ENCODE measurements at regions not wholly inside any gene's neighbourhood (a gene's known extent, or its start where the extent isn't known, plus 50 kb on each side); places are given as distances from the start of the nearest gene placed in this dataset.

- no peak for ATAC-seq (ENCODE audit: low FRiP score in 2 of 2)
- TF ChIP-seq CTCF (IDR thresholded peaks at IDR 0.05) = no peak
- no peak for TF ChIP-seq POLR2AphosphoS5 (IDR thresholded peaks at IDR 0.05)
- TF ChIP-seq EP300 (IDR thresholded peaks at IDR 0.05) = no peak
- no peak for TF ChIP-seq POLR2A (IDR thresholded peaks at IDR 0.05)
- Histone ChIP-seq H3K27me3 (no peaks in the 10 kb centered on the region), H3K27ac (no peak overlapping the region), H3K36me3 (no peaks in the 10 kb centered on the region), H3K4me3 (no peak overlapping the region), H3K9me3 (no peaks in the 10 kb centered on the region), H3K4me1 (no peaks in the 10 kb centered on the region)
- DNase-seq = no peak
- WGBS, 2 donors = 56 to 63% methylated on average over 4 of the region's 4 CpGs
Observed at GRCh38 chr4:161237495-161237894, 926.3 kb downstream of the FSTL5 start.

GRCh38 chr4:161225327-161225726 lies 938.5 kb downstream of the FSTL5 start:
- TF ChIP-seq POLR2AphosphoS5 (IDR thresholded peaks at IDR 0.05) (no peak), CTCF (IDR thresholded peaks at IDR 0.05) (no peak), POLR2A (IDR thresholded peaks at IDR 0.05) (no peak), EP300 (IDR thresholded peaks at IDR 0.05) (no peak)
- ATAC-seq (ENCODE audit: low FRiP score in 2 of 2) (no peak), DNase-seq (no peak)
- Histone ChIP-seq H3K36me3 (no peaks in the 10 kb centered on the region), H3K4me1 (no peaks in the 10 kb centered on the region), H3K4me3 (no peak overlapping the region), H3K27ac (no peak overlapping the region), H3K9me3 (peaks cover 0 to 13% (median 3%) of the 10 kb centered on the region in 4 donors), H3K27me3 (no peaks in the 10 kb centered on the region)

GRCh38 chr4:161222889-161223288 lies 940.9 kb downstream of the FSTL5 start:
- Histone ChIP-seq H3K4me3 (no peak overlapping the region), H3K9me3 (peaks cover 0 to 10% (median 3%) of the 10 kb centered on the region in 4 donors), H3K27ac (no peak overlapping the region), H3K4me1 (no peaks in the 10 kb centered on the region), H3K36me3 (no peaks in the 10 kb centered on the region), H3K27me3 (no peaks in the 10 kb centered on the region)
- TF ChIP-seq POLR2AphosphoS5 (IDR thresholded peaks at IDR 0.05) (no peak), CTCF (IDR thresholded peaks at IDR 0.05) (no peak), EP300 (IDR thresholded peaks at IDR 0.05) (no peak)
- 68 to 80% methylated on average over 2 of the region's 2 CpGs for WGBS, 2 donors
- no peak for ATAC-seq (ENCODE audit: low FRiP score in 2 of 2)
- no peak for DNase-seq

- WGBS, 2 donors = 56% methylated on average over 1 of the region's 1 CpG
- no peaks in the 10 kb centered on the region for H3K27me3 ChIP-seq
- no peak overlapping the region for H3K4me3 ChIP-seq
- H3K9me3 ChIP-seq = no peaks in the 10 kb centered on the region
- TF ChIP-seq CTCF (IDR thresholded peaks at IDR 0.05) (no peak), POLR2AphosphoS5 (IDR thresholded peaks at IDR 0.05) (no peak), EP300 (IDR thresholded peaks at IDR 0.05) (no peak), POLR2A (IDR thresholded peaks at IDR 0.05) (no peak)
- ATAC-seq (ENCODE audit: low FRiP score in 2 of 2) (no peak), DNase-seq (no peak)
- H3K4me1 ChIP-seq = no peaks in the 10 kb centered on the region
- no peaks in the 10 kb centered on the region for H3K36me3 ChIP-seq
- H3K27ac ChIP-seq = no peak overlapping the region
Observed at GRCh38 chr4:161208564-161208963, 955.2 kb downstream of the FSTL5 start.

GRCh38 chr4:161206528-161207080 lies 957.2 kb downstream of the FSTL5 start:
- Histone ChIP-seq H3K36me3 (no peaks in the 10 kb centered on the region), H3K27me3 (no peaks in the 10 kb centered on the region), H3K27ac (no peak overlapping the region), H3K9me3 (no peaks in the 10 kb centered on the region), H3K4me1 (no peaks in the 10 kb centered on the region), H3K4me3 (no peak overlapping the region)
- ATAC-seq (ENCODE audit: low FRiP score in 2 of 2) (no peak), DNase-seq (no peak)
- WGBS, 2 donors = 79% methylated on average over 2 of the region's 2 CpGs
- TF ChIP-seq POLR2AphosphoS5 (IDR thresholded peaks at IDR 0.05) = no peak
- TF ChIP-seq EP300 (IDR thresholded peaks at IDR 0.05) = no peak
- TF ChIP-seq POLR2A (IDR thresholded peaks at IDR 0.05) = no peak
- no peak for TF ChIP-seq CTCF (IDR thresholded peaks at IDR 0.05)
